GM23338 (cell line): ENCODE measurements at regions not wholly inside any gene's neighbourhood (a gene's known extent, or its start where the extent isn't known, plus 50 kb on each side); places are given as distances from the start of the nearest gene placed in this dataset.

ENCODE experiments used
- ATAC-seq: fragments of 200-7000 bp; cut with Tn5 transposase; 3 replicates; pipeline ENCODE4 v1.9.1; 2020
- DNase-seq: peaks from one replicate; pipeline ENCODE4 v3.0.0-alpha.2; 2015; ENCODE audit warnings: low spot score
- H2AFZ ChIP-seq: fragments of 200-600 bp; sonication (generic); 2 replicates; pipeline ENCODE4 v1.8.0; 2016; ENCODE audit warnings: antibody characterized with exemption, mild to moderate bottlenecking, moderate library complexity
- H3F3A ChIP-seq: fragments of 200-600 bp; sonication (generic); replicated peaks from 2 replicates; pipeline ENCODE4 v1.8.0; 2017; ENCODE audit warnings: antibody characterized with exemption, mixed run types, low read depth
- H3K27ac ChIP-seq: fragments of 200-600 bp; sonication (generic); 2 replicates; pipeline ENCODE4 v1.6.1; 2016; ENCODE audit warnings: low read depth
- H3K27me3 ChIP-seq: fragments of 200-600 bp; sonication (generic); 2 replicates; pipeline ENCODE4 v1.8.0; 2016; ENCODE audit warnings: mild to moderate bottlenecking, mixed run types, moderate library complexity; ENCODE audit not compliant: insufficient read depth
- H3K36me3 ChIP-seq: fragments of 200-600 bp; sonication (generic); 2 replicates; pipeline ENCODE4 v1.8.0; 2016; ENCODE audit warnings: mild to moderate bottlenecking; ENCODE audit not compliant: insufficient read depth
- H3K4me1 ChIP-seq: fragments of 200-600 bp; sonication (generic); 2 replicates; pipeline ENCODE4 v1.8.0; 2016; ENCODE audit warnings: mild to moderate bottlenecking, moderate library complexity; ENCODE audit not compliant: insufficient read depth
- H3K4me2 ChIP-seq: fragments of 200-600 bp; sonication (generic); 2 replicates; pipeline ENCODE4 v1.7.1; 2017; ENCODE audit warnings: mixed run types
- H3K4me3 ChIP-seq: fragments of 200-600 bp; sonication (generic); 2 replicates; pipeline ENCODE4 v1.6.1; 2016; ENCODE audit warnings: mixed run types
- H3K79me2 ChIP-seq: fragments of 200-600 bp; sonication (generic); replicated peaks from 2 replicates; pipeline ENCODE4 v1.8.0; 2017; ENCODE audit warnings: mild to moderate bottlenecking; ENCODE audit not compliant: insufficient read depth
- H3K9me2 ChIP-seq: fragments of 200-600 bp; sonication (generic); 2 replicates; pipeline ENCODE4 v1.8.0; 2017; ENCODE audit not compliant: insufficient read depth
- H4K20me1 ChIP-seq: fragments of 200-600 bp; sonication (generic); replicated peaks from 2 replicates; pipeline ENCODE4 v1.8.0; 2017; ENCODE audit warnings: mild to moderate bottlenecking; ENCODE audit not compliant: insufficient read depth
- H3K27ac Mint-ChIP-seq: 2 replicates; pipeline ENCODE4 v1.8.0; 2020; ENCODE audit warnings: inconsistent platforms, mild to moderate bottlenecking, moderate library complexity, mixed read lengths
- H3K27me3 Mint-ChIP-seq: 3 replicates; pipeline ENCODE4 v1.8.0; 2022; ENCODE audit warnings: low read depth, mild to moderate bottlenecking, moderate library complexity, mixed read lengths, inconsistent platforms; ENCODE audit not compliant: insufficient read depth, poor library complexity
- H3K36me3 Mint-ChIP-seq: 3 replicates; pipeline ENCODE4 v1.8.0; 2021; ENCODE audit warnings: low read depth, mild to moderate bottlenecking, inconsistent platforms, moderate library complexity, mixed read lengths
- H3K4me1 Mint-ChIP-seq: 3 replicates; pipeline ENCODE4 v1.8.0; 2020; ENCODE audit warnings: mild to moderate bottlenecking, inconsistent platforms, mixed read lengths
- H3K4me3 Mint-ChIP-seq: 3 replicates; pipeline ENCODE4 v1.8.0; 2021; ENCODE audit warnings: moderate library complexity, mild to moderate bottlenecking, inconsistent platforms, mixed read lengths
- H3K9me3 Mint-ChIP-seq: 3 replicates; pipeline ENCODE4 v1.8.0; 2020; ENCODE audit warnings: moderate library complexity, mild to moderate bottlenecking, inconsistent platforms, mixed read lengths
- EZH2 ChIP-seq: fragments of 200-600 bp; sonication (generic); IDR thresholded peaks from one replicate; pipeline ENCODE4 v1.8.0; 2017; ENCODE audit warnings: antibody characterized with exemption, mild to moderate bottlenecking, low read depth; ENCODE audit not compliant: unreplicated experiment
- EZH2phosphoT487 ChIP-seq: fragments of 200-600 bp; sonication (generic); IDR thresholded peaks from one replicate; pipeline ENCODE4 v1.8.1; 2018; ENCODE audit warnings: antibody characterized with exemption; ENCODE audit not compliant: unreplicated experiment
- NANOG ChIP-seq: IDR thresholded peaks from 2 replicates; pipeline ENCODE4 v1.6.1; 2016; ENCODE audit warnings: antibody characterized with exemption, borderline replicate concordance
- POLR2AphosphoS5 ChIP-seq: IDR thresholded peaks from 2 replicates; pipeline ENCODE4 v1.6.1; 2016; ENCODE audit warnings: antibody characterized with exemption, low read depth
- STAT1 ChIP-seq: IDR thresholded peaks from one replicate; pipeline ENCODE4 v1.6.1; 2016; ENCODE audit warnings: antibody characterized with exemption; ENCODE audit not compliant: unreplicated experiment
- ZNF114 ChIP-seq: fragments of 250-450 bp; sonication (Bioruptor Pico); IDR thresholded peaks from 2 replicates; pipeline ENCODE4 v1.5.0; 2020; ENCODE audit warnings: mild to moderate bottlenecking, moderate library complexity
- TF ChIP-seq, protein P1 (sequence below): fragments of 250-450 bp; sonication (Bioruptor Pico); IDR thresholded peaks from 2 replicates; pipeline ENCODE4 v1.5.0; 2020; ENCODE audit warnings: mild to moderate bottlenecking, moderate library complexity

DNA sequence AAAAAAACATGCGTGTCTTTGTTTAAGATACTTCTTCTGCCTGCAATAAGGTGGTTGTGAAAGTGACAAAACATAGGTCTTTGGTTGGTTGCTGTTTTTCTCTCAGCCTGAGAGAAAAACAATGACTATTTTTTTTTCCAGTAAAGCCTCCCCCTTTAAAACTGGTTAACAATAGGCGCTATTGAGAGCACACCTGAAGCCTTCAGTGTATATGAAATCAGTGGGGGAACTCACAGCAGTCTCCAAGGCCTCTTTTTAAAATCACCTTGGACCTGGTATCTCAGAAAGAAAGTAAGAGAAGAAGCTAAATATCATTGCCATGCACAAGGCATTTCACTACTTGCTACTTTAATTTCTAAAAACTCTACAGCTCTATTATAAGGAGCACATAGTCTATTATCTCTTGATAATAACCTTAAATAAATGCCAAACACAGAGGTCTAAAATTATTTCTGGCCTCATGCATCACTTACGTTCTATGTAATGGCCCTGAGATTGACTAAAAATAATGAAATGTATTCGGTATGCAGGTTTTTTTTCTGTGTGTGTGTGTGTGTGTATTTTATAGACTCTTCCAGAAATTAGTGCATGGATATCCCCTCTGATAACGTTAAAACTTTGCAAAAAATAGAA, 544.4 kb downstream of the TDRD15 start:
- no peaks in the 10 kb centered on the region for H3K4me1 ChIP-seq
- peak; percentile 87 for ATAC-seq
- Mint-ChIP-seq H3K36me3 (no peaks in the 10 kb centered on the region), H3K4me1 (peaks cover 20% of the 10 kb centered on the region), H3K4me3 (no peak overlapping the region), H3K9me3 (no peaks in the 10 kb centered on the region; the same call in 2 of the 3 replicates), H3K27me3 (no peaks in the 10 kb centered on the region), H3K27ac (peak overlapping the region; percentile 41; the same call in 1 of the 2 replicates)
- TF ChIP-seq POLR2AphosphoS5 = no peak
- TF ChIP-seq, protein P1, sequence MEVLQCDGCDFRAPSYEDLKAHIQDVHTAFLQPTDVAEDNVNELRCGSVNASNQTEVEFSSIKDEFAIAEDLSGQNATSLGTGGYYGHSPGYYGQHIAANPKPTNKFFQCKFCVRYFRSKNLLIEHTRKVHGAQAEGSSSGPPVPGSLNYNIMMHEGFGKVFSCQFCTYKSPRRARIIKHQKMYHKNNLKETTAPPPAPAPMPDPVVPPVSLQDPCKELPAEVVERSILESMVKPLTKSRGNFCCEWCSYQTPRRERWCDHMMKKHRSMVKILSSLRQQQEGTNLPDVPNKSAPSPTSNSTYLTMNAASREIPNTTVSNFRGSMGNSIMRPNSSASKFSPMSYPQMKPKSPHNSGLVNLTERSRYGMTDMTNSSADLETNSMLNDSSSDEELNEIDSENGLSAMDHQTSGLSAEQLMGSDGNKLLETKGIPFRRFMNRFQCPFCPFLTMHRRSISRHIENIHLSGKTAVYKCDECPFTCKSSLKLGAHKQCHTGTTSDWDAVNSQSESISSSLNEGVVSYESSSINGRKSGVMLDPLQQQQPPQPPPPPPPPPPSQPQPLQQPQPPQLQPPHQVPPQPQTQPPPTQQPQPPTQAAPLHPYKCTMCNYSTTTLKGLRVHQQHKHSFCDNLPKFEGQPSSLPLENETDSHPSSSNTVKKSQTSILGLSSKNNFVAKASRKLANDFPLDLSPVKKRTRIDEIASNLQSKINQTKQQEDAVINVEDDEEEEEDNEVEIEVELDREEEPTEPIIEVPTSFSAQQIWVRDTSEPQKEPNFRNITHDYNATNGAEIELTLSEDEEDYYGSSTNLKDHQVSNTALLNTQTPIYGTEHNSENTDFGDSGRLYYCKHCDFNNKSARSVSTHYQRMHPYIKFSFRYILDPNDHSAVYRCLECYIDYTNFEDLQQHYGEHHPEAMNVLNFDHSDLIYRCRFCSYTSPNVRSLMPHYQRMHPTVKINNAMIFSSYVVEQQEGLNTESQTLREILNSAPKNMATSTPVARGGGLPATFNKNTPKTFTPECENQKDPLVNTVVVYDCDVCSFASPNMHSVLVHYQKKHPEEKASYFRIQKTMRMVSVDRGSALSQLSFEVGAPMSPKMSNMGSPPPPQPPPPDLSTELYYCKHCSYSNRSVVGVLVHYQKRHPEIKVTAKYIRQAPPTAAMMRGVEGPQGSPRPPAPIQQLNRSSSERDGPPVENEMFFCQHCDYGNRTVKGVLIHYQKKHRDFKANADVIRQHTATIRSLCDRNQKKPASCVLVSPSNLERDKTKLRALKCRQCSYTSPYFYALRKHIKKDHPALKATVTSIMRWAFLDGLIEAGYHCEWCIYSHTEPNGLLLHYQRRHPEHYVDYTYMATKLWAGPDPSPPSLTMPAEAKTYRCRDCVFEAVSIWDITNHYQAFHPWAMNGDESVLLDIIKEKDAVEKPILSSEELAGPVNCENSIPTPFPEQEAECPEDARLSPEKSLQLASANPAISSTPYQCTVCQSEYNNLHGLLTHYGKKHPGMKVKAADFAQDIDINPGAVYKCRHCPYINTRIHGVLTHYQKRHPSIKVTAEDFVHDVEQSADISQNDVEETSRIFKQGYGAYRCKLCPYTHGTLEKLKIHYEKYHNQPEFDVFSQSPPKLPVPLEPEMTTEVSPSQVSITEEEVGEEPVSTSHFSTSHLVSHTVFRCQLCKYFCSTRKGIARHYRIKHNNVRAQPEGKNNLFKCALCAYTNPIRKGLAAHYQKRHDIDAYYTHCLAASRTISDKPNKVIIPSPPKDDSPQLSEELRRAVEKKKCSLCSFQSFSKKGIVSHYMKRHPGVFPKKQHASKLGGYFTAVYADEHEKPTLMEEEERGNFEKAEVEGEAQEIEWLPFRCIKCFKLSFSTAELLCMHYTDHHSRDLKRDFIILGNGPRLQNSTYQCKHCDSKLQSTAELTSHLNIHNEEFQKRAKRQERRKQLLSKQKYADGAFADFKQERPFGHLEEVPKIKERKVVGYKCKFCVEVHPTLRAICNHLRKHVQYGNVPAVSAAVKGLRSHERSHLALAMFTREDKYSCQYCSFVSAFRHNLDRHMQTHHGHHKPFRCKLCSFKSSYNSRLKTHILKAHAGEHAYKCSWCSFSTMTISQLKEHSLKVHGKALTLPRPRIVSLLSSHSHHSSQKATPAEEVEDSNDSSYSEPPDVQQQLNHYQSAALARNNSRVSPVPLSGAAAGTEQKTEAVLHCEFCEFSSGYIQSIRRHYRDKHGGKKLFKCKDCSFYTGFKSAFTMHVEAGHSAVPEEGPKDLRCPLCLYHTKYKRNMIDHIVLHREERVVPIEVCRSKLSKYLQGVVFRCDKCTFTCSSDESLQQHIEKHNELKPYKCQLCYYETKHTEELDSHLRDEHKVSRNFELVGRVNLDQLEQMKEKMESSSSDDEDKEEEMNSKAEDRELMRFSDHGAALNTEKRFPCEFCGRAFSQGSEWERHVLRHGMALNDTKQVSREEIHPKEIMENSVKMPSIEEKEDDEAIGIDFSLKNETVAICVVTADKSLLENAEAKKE (CRISPR knock-in tag) = peak; percentile 43; the same call in 1 of the 2 replicates
- TF ChIP-seq EZH2 = no peak
- no peak for TF ChIP-seq ZNF114
- no peak for TF ChIP-seq EZH2phosphoT487
- TF ChIP-seq STAT1 = no peak
- no peak for TF ChIP-seq NANOG
- H3K9me2 ChIP-seq = no peaks in the 10 kb centered on the region; the same call in 1 of the 2 replicates
- no peak overlapping the region; the same call in 1 of the 2 replicates for H3K4me2 ChIP-seq
- no peak overlapping the region for H3K4me3 ChIP-seq
- no peaks in the 10 kb centered on the region for H3F3A ChIP-seq
- H3K36me3 ChIP-seq = no peaks in the 10 kb centered on the region
- no peak for DNase-seq
- H3K27ac ChIP-seq = no peak overlapping the region
- H4K20me1 ChIP-seq = no peaks in the 10 kb centered on the region
- H3K79me2 ChIP-seq = no peaks in the 10 kb centered on the region
- no peak overlapping the region for H2AFZ ChIP-seq
- H3K27me3 ChIP-seq = no peaks in the 10 kb centered on the region
